Neural progenitor cell (in vitro differentiated cells): ENCODE measurements at regions not wholly inside any gene's neighbourhood (a gene's known extent, or its start where the extent isn't known, plus 50 kb on each side); places are given as distances from the start of the nearest gene placed in this dataset.

ENCODE experiments used
- DNase-seq: peaks from one replicate; pipeline ENCODE4 v3.0.0-alpha.2; 2016; ENCODE audit warnings: low spot score
- H2AFZ ChIP-seq: fragments of 200-600 bp; sonication (generic); replicated peaks from 2 replicates; pipeline ENCODE4 v1.6.1; 2016; ENCODE audit warnings: antibody characterized with exemption
- H3F3A ChIP-seq: fragments of 200-600 bp; sonication (generic); 2 replicates; pipeline ENCODE4 v1.6.1; 2016; ENCODE audit warnings: antibody characterized with exemption, low read depth
- H3K27ac ChIP-seq: fragments of 200-600 bp; sonication (generic); 2 replicates; pipeline ENCODE4 v1.5.1; 2016; ENCODE audit warnings: mild to moderate bottlenecking
- H3K27me3 ChIP-seq: fragments of 200-600 bp; sonication (generic); 2 replicates; pipeline ENCODE4 v1.6.1; 2016; ENCODE audit warnings: mild to moderate bottlenecking, moderate library complexity
- H3K36me3 ChIP-seq: fragments of 200-600 bp; sonication (generic); 2 replicates; pipeline ENCODE4 v1.5.1; 2016
- H3K4me1 ChIP-seq: fragments of 200-600 bp; sonication (generic); 2 replicates; pipeline ENCODE4 v1.6.1; 2016; ENCODE audit warnings: mixed run types
- H3K4me2 ChIP-seq: fragments of 200-600 bp; sonication (generic); 2 replicates; pipeline ENCODE4 v1.6.1; 2016
- H3K4me3 ChIP-seq: fragments of 200-600 bp; sonication (generic); 2 replicates; pipeline ENCODE4 v1.5.1; 2016
- H3K79me2 ChIP-seq: fragments of 200-600 bp; sonication (generic); 2 replicates; pipeline ENCODE4 v1.6.1; 2016; ENCODE audit warnings: low read depth
- H3K9ac ChIP-seq: fragments of 200-600 bp; sonication (generic); 2 replicates; pipeline ENCODE4 v1.6.1; 2016
- H3K9me3 ChIP-seq: fragments of 200-600 bp; sonication (generic); 2 replicates; pipeline ENCODE4 v1.5.1; 2016; ENCODE audit warnings: low read depth
- H4K20me1 ChIP-seq: fragments of 200-600 bp; sonication (generic); 2 replicates; pipeline ENCODE4 v1.6.1; 2016; ENCODE audit warnings: low read depth
- H3K27ac Mint-ChIP-seq: 3 replicates; pipeline ENCODE4 v1.8.0; 2021; ENCODE audit warnings: mixed read lengths
- H3K27me3 Mint-ChIP-seq: 2 replicates; pipeline ENCODE4 v1.8.0; 2022; ENCODE audit warnings: low read depth, mild to moderate bottlenecking, inconsistent platforms, moderate library complexity, mixed read lengths; ENCODE audit not compliant: insufficient read depth
- H3K36me3 Mint-ChIP-seq: 3 replicates; pipeline ENCODE4 v1.8.0; 2021; ENCODE audit warnings: mixed read lengths
- H3K4me1 Mint-ChIP-seq: 3 replicates; pipeline ENCODE4 v1.8.0; 2021; ENCODE audit warnings: mixed read lengths
- H3K4me3 Mint-ChIP-seq: 3 replicates; pipeline ENCODE4 v1.8.0; 2021; ENCODE audit warnings: mild to moderate bottlenecking, moderate library complexity, mixed read lengths
- H3K9me3 Mint-ChIP-seq: 3 replicates; pipeline ENCODE4 v1.8.0; 2020; ENCODE audit warnings: mixed read lengths
- CTCF ChIP-seq: fragments of 200-600 bp; sonication (generic); IDR thresholded peaks from 2 replicates; pipeline ENCODE4 v1.5.1; 2017; ENCODE audit warnings: antibody characterized with exemption, mild to moderate bottlenecking
- EZH2 ChIP-seq: fragments of 200-600 bp; sonication (generic); IDR thresholded peaks from 2 replicates; pipeline ENCODE4 v1.6.1; 2017; ENCODE audit warnings: antibody characterized with exemption, mild to moderate bottlenecking, moderate library complexity
- EZH2phosphoT487 ChIP-seq: fragments of 200-600 bp; sonication (generic); IDR thresholded peaks from 2 replicates; pipeline ENCODE4 v1.6.1; 2017; ENCODE audit warnings: antibody characterized with exemption

GRCh38 chr2:147464737-147465357, 380.0 kb upstream of the ACVR2A start:
- DNase-seq = no peak
- Mint-ChIP-seq H3K4me1 (peaks cover 36% of the 10 kb centered on the region), H3K27me3 (peaks cover 19% of the 10 kb centered on the region), H3K36me3 (no peaks in the 10 kb centered on the region), H3K4me3 (no peak overlapping the region), H3K9me3 (no peaks in the 10 kb centered on the region), H3K27ac (no peak overlapping the region)
- Histone ChIP-seq H3K4me2 (no peak overlapping the region), H3K9me3 (no peaks in the 10 kb centered on the region), H3K27ac (no peak overlapping the region), H3K27me3 (no peaks in the 10 kb centered on the region), H3K9ac (no peak overlapping the region), H3K79me2 (no peaks in the 10 kb centered on the region), H3F3A (peaks cover 13% of the 10 kb centered on the region), H2AFZ (no peak overlapping the region), H3K36me3 (no peaks in the 10 kb centered on the region), H3K4me1 (peaks cover 25% of the 10 kb centered on the region), H3K4me3 (no peak overlapping the region), H4K20me1 (no peaks in the 10 kb centered on the region)
- TF ChIP-seq CTCF (no peak), EZH2phosphoT487 (no peak), EZH2 (no peak)

DNA sequence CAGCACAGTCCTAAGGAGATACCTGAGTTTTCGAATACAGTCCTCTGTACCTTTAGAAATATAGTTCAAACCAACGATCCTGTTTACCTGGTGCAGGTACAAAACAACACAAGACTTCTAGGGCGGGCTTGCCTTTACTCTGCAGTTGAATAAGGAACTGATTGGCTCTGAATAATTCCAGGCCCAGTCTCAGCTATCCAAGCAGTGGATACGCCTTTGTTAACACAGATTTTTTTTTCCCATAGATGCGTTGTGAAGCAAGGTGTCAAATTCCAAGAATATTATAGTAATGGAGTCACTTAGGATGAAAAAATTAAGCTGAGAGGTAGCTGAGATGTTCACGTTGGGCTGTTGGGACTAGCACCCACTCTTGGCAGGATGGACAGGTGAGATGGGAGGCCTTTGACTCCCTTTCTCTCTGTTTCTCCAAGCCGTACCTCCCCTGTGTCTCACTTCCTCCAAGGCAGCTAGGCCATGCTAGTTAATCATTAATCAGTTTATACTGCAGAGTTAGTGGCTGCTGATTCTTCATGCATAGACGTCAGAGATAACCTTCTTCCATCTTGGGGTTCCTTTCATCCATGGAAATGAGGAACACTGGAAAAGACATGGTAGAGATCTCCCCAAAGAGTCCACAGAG, 380.8 kb upstream of the ACVR2A start:
- no peak for DNase-seq
- Histone ChIP-seq H3F3A (peaks cover 6% of the 10 kb centered on the region), H3K79me2 (no peaks in the 10 kb centered on the region), H3K36me3 (no peaks in the 10 kb centered on the region), H3K27me3 (no peaks in the 10 kb centered on the region), H3K27ac (no peak overlapping the region), H4K20me1 (no peaks in the 10 kb centered on the region), H3K4me3 (no peak overlapping the region), H3K9ac (no peak overlapping the region), H3K9me3 (no peaks in the 10 kb centered on the region), H3K4me1 (peaks cover 18% of the 10 kb centered on the region), H2AFZ (no peak overlapping the region), H3K4me2 (no peak overlapping the region)
- H3K27ac Mint-ChIP-seq = no peak overlapping the region
- TF ChIP-seq EZH2phosphoT487 (no peak), CTCF (no peak), EZH2 (no peak)
- H3K36me3 Mint-ChIP-seq = no peaks in the 10 kb centered on the region
- no peak overlapping the region for H3K4me3 Mint-ChIP-seq
- peaks cover 19% of the 10 kb centered on the region for H3K27me3 Mint-ChIP-seq
- H3K4me1 Mint-ChIP-seq = peaks cover 27% of the 10 kb centered on the region
- H3K9me3 Mint-ChIP-seq = no peaks in the 10 kb centered on the region

GRCh38 chr2:147460155-147460554, 384.7 kb upstream of the ACVR2A start:
- Histone ChIP-seq H3K4me2 (no peak overlapping the region), H4K20me1 (no peaks in the 10 kb centered on the region), H3K4me3 (no peak overlapping the region), H3K9ac (no peak overlapping the region), H3K79me2 (no peaks in the 10 kb centered on the region), H3K4me1 (no peaks in the 10 kb centered on the region), H3K9me3 (no peaks in the 10 kb centered on the region), H3K27ac (no peak overlapping the region), H3K36me3 (no peaks in the 10 kb centered on the region), H2AFZ (no peak overlapping the region), H3F3A (no peaks in the 10 kb centered on the region), H3K27me3 (no peaks in the 10 kb centered on the region)
- no peak overlapping the region for H3K4me3 Mint-ChIP-seq
- H3K9me3 Mint-ChIP-seq = no peaks in the 10 kb centered on the region
- H3K4me1 Mint-ChIP-seq = peaks cover 8% of the 10 kb centered on the region
- H3K27ac Mint-ChIP-seq = no peak overlapping the region
- no peak for DNase-seq
- TF ChIP-seq EZH2 = no peak
- TF ChIP-seq CTCF = no peak
- no peak for TF ChIP-seq EZH2phosphoT487
- H3K36me3 Mint-ChIP-seq = no peaks in the 10 kb centered on the region
- peaks cover 7% of the 10 kb centered on the region for H3K27me3 Mint-ChIP-seq
